HCEC 1CT (cell line): ENCODE measurements at regions not wholly inside any gene's neighbourhood (a gene's known extent, or its start where the extent isn't known, plus 50 kb on each side); places are given as distances from the start of the nearest gene placed in this dataset.

Source experiments
- DNase-seq: peaks from one replicate; pipeline ENCODE4 v3.0.0-alpha.2; 2017

- DNase-seq: peak; percentile 45
Observed at GRCh38 chr14:86646696-86647690, 1117.0 kb downstream of the FLRT2 start.

- DNase-seq: no peak
Observed at GRCh38 chr14:86646125-86646524, 1116.2 kb downstream of the FLRT2 start.

GRCh38 chr14:86641310-86641709 is 1111.4 kb downstream of the FLRT2 start:
- DNase-seq: no peak

DNA sequence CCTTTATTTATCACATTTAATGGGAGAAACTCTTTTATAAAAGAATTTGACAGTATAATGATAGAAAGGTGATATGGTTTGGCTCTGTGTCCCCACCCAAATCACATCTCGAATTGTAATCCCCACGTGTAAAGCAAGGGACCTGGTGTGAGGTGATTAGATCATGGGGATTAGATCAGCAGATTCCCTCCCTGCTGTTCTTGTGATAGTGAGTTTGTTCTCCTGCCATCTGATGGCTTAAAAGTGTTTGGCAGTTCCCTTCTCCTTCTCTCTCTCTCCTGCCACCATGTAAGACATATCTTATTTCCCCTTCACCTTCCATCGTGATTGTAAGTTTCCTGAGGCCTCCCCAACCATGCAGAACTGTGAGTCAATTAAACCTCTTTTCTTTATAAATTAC is 1110.3 kb downstream of the FLRT2 start:
- no peak for DNase-seq

DNA sequence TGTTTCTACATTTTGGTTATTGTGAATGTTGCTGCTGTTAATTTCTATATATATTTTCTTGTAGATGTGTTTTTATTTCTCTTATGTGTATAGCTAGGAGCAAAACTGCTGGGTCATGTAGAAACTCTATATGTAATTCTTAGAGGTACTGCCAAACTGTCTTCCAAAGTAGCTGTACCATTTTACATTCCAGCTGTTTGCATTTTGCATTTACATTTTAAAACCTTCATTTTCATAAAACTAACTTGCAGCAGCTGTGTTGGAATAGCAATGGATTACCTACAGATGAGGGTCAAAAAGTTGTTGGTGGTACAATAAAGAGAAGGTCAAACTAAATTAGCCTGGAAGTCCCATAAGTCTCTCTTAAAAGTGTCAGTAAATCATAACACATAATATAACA is 1109.7 kb downstream of the FLRT2 start:
- no peak for DNase-seq

GRCh38 chr14:86639146-86639545 is 1109.2 kb downstream of the FLRT2 start:
- DNase-seq: no peak

- no peak for DNase-seq
Observed at GRCh38 chr14:86627080-86627479, 1097.1 kb downstream of the FLRT2 start.

DNA sequence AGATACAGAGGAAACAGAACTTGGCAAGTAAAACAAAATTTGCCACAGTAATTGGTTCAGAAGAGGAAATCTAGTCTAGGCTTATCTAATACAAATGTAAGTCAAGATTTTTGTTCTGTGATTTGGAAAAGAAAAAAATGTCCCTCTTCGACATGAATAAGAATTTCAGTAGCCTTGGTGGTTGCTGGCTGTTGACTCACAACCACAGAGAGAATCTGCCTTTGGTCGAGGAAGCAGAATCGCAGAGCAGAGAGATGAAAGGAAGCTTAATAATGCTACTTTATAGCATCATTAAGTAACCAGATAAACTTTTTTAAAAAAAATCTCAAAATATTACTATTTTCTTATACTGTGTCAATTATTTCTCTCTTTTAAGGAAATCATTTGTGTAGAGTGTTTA is 1096.6 kb downstream of the FLRT2 start:
- no peak for DNase-seq

DNA sequence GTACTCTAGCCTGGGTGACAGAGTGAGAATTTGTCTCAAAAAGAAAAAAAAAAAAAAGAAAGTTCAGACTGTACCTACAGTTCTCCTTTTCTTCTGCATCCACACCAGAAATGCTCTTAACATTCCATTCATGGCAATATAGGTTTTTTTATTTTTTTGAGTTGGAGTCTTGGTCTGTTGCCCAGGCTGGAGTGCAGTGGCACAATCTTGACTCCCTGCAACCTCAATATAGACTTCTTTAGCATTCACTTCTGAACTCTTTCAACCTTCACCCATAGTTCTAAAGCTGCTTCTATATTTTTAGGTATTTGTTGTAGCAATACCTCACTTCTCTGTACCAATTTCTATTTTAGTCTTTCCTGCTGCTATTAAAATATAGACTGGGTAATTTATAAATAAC is 1095.7 kb downstream of the FLRT2 start:
- DNase-seq: no peak

DNA sequence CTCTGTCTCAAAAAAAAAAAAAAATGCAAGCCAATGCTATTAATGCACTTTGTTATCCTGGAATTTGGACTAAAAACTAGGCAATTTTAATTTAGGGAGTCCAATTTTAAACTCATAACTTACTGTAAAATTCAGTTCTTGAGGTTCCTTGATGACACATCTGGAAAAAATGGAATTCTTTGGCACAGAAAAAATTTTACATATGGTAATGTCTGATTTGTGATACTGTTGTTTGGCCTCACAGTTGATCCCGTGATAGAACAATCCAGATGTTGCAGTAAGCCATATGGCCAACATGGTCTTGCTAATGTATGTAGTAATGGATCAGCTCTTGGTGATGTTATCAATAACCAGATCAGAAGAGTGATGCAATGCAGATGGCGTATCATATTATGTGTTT is 1089.8 kb downstream of the FLRT2 start:
- DNase-seq: peak; percentile 9

DNA sequence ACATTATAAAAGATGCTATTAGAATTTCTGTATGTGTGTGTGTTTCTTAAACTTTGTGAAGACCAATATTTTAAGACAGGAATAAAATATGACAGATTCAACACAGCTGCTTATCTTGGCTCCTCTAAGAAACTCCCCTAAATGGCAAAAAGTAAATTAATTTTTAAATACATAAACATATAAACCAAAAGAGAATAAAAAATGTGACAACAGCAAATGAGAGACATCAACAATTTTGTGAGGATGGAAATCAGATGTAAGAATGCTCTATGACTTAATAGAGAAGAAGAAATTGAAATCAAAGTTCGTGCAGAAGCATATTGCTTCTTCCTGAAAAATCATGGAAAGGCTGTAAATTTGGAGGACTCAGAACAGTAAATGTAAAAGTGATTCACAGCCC is 1083.8 kb downstream of the FLRT2 start:
- no peak for DNase-seq

GRCh38 chr14:86613126-86613525 is 1083.2 kb downstream of the FLRT2 start:
- DNase-seq: no peak

DNA sequence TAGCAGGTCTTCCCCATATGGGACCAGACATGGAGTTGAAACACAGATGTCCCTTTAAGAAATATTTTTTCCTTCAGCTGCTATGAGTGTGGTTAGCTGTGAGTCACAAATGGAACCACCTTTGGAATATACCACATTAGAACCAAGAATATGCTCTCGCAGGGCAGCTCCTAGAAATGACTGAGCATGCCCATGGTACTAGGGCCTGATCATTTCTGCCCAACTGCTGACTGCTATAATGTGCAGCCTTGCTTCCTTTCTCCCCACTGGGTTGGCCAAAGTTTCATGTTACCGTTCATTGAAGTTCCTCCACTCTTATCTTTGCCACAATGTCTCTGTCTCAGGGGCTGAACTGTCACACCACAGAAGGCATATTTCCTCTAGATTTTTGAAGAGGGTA is 1074.6 kb downstream of the FLRT2 start:
- DNase-seq: no peak

DNA sequence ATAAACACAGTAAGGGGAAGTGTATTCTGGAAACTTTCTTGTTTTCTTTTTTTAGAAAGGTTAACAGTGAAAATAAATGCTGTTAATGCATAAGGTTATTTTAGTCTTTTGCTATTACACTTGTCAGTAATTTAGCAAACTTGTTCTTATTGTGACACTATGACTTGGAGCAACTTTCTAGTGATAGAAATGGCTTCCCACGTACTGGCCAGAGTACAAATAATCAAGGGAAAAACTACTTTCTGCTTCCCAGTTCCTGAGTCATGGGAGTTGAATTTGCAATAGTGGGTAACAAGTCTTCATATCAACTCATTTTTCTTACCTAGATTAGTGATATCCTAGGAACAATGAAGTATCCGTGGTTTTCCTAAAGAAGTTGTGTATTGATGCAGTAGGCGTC is 1072.3 kb downstream of the FLRT2 start:
- DNase-seq: no peak

- no peak for DNase-seq
Observed at GRCh38 chr14:86601813-86602212, 1071.9 kb downstream of the FLRT2 start.

GRCh38 chr14:86597279-86597678 is 1067.3 kb downstream of the FLRT2 start:
- DNase-seq: no peak

DNA sequence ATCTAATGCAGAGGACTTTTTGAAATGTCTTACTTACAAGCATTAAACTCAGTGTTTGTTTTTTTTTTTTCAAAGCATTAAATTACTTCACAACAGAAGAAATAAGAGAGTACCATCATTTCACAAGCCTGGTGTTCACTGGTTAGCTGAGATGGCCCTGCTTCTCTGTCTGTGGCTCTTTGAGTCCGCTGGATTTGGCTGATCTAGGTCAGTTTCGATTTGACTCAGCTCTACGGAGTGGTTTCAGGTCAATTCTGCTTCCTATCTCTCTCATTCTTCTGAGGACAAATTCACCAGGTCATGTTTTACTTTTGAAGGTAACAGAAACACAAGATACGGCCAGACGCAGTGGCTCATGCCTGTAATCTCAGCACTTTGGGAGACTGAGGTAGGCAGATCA is 1066.1 kb downstream of the FLRT2 start:
- DNase-seq: no peak

GRCh38 chr14:86575141-86575540 is 1045.2 kb downstream of the FLRT2 start:
- no peak for DNase-seq

GRCh38 chr14:86574778-86575129 is 1044.8 kb downstream of the FLRT2 start:
- DNase-seq: no peak

DNA sequence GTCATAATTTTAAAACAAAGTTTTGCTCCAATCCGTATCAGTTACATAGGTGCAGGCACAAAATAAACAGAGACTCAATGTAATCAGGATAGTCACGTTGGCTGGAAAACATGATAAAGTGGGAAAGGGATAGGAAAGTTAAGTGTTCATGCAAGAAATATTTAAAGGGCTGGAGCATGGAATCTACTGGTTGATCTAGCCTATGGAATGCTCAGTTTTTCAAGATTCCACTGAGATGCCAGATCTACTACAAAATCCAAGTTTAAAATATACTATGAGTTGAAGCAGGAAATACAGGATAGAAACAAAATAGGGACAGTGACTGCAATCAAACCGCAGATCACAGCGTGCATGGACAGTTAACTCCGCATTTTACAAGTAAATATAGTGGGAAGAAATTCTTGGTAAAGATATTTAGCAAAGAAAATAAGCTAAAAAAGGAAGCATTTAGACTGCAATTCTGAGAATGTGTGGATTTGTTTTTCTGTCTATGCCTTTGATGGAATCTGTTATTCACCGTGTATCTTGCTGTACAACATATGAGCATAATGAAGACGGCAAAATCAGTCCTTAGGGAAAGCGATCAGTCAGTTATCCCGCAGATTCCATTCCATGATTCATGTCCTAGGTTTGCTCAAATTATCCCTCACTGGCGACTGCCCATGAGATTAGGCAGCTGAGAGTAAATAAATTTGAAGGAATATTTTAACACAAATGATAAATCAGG is 1044.3 kb downstream of the FLRT2 start:
- no peak for DNase-seq

GRCh38 chr14:86570371-86570770 is 1040.4 kb downstream of the FLRT2 start:
- DNase-seq: no peak

DNA sequence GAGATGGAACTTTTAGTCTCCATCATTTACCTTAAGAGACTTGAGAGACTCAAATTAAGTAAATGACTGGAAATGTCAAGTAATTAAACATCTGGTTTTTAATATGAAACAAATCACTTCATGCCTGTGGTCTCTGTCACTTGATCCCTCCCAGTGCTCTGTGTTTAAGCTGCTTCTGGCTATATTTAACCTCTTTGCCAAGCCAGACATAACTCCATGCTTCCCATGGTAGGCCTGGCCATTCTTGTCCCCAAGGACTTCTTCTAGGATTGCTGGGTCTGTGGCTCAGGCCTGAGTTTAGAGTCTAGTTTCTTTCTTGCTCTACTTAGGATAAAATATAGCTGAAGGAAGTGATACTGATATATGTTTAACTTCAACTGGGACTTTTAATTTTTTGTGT is 1013.6 kb downstream of the FLRT2 start:
- DNase-seq: no peak

- no peak for DNase-seq
Observed at GRCh38 chr14:86541972-86542371, 1012.0 kb downstream of the FLRT2 start.

DNA sequence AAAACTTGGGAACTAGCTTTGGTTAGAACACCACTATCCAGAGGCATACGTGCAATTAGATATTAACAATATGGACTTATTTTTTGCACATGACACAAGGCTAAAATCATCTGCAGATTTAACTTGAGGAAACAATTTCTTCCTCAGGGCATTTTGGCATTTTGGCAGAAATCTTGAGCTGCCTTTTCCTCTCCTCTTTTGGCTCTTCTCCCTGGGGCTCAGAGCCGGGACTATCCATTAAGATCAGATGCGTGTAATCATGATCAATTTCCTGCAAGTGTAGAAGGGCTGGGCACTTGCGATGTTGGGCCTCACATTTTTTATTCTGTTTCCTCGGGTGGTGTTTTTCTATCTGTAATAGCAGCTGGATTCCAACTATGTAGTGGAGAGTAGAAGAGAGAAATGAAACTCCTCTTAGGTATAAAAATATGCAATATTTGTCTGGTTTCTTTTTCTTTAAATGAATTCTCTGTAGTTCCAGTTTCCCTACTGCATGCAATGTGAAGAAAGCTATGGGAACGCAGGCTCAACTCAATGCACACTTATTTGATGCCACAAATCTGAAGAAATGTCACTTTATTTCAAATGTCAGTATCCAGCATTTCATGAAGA is 1010.8 kb downstream of the FLRT2 start:
- no peak for DNase-seq
